Activated CD4-positive, alpha-beta T cell treated with anti-CD3 and anti-CD28 coated beads for 36 hours (primary cell): ENCODE measurements at regions not wholly inside any gene's neighbourhood (a gene's known extent, or its start where the extent isn't known, plus 50 kb on each side); places are given as distances from the start of the nearest gene placed in this dataset.
A peak's percentile ranks its signal among the peaks of the same experiment; 100 is the strongest.

ENCODE experiments used
- ATAC-seq: fragments of 200-7000 bp; cut with Tn5 transposase; one replicate; pipeline ENCODE4 v1.10.0; 2021; ENCODE audit warnings: mild to moderate bottlenecking, moderate library complexity
- CTCF ChIA-PET: fragments of 350-600 bp; sonication (Branson Sonifier 250); formaldehyde crosslinking; loops from one replicate; lab custom pipeline; 2021; ENCODE audit warnings: antibody characterized with exemption; lab: Charles Lee
- POLR2A ChIA-PET: fragments of 350-600 bp; sonication (Branson Sonifier 250); formaldehyde crosslinking; loops from one replicate; lab custom pipeline; 2021; ENCODE audit warnings: antibody characterized with exemption, inconsistent platforms; lab: Charles Lee
- DNase-seq: peaks from one replicate; pipeline ENCODE4 v3.0.0-alpha.2; 2020
- H3K27ac Mint-ChIP-seq: one replicate; pipeline ENCODE4 v1.8.0; 2021; ENCODE audit warnings: mixed read lengths
- H3K27me3 Mint-ChIP-seq: one replicate; pipeline ENCODE4 v1.8.0; 2021; ENCODE audit warnings: mixed read lengths
- H3K36me3 Mint-ChIP-seq: one replicate; pipeline ENCODE4 v1.8.0; 2021; ENCODE audit warnings: low read depth, mixed read lengths
- H3K4me1 Mint-ChIP-seq: one replicate; pipeline ENCODE4 v1.8.0; 2021; ENCODE audit warnings: mixed read lengths
- H3K4me3 Mint-ChIP-seq: one replicate; pipeline ENCODE4 v1.8.0; 2021; ENCODE audit warnings: mild to moderate bottlenecking, moderate library complexity, mixed read lengths
- H3K9me3 Mint-ChIP-seq: one replicate; pipeline ENCODE4 v1.8.0; 2021; ENCODE audit warnings: low read depth, mixed read lengths
- intact Hi-C, 2 experiments: fragments of 100-400 bp; cut with DNase I in 1 of 2; cut with micrococcal nuclease in 1 of 2; formaldehyde crosslinking; loops; one replicate each; pipeline versions ENCODE4 v1.14.2 to v1.15.1; 2022 to 2024; cut with DNase I, micrococcal nuclease

DNA sequence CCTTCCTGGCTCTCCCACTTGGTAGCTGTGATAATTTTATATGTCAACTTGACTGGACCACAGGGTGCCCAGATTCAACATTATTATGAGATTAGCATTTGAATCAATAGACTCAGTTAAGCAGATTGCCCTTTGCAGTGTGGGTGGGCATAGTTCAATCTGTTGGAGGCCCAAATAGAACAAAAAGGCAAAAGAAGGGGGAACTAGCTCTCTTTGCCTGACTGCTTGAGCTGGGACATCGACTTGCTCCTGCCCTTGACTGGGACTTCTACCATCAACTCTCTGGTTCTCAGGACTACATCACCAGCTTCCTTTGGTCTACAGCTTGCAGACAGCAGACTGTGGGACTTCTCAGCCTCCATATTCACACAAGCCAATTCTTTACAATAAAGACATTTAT, 1189.2 kb downstream of the BCL11B start:
- ATAC-seq: no peak
- Mint-ChIP-seq H3K27me3 (no peaks in the 10 kb centered on the region), H3K9me3 (peaks cover 5% of the 10 kb centered on the region), H3K4me1 (peaks cover 6% of the 10 kb centered on the region), H3K4me3 (no peak overlapping the region), H3K36me3 (peaks cover 3% of the 10 kb centered on the region), H3K27ac (no peak overlapping the region)
- POLR2A ChIA-PET: no interaction called here
- CTCF ChIA-PET: interaction anchor here (1.2 to 1.3 kb wide), 2 partner anchors 10 to 21 kb away, joined by 3 read pairs; no protein-coding TSS in a partner anchor
- no peak for DNase-seq
- intact Hi-C loops: no loop called here

DNA sequence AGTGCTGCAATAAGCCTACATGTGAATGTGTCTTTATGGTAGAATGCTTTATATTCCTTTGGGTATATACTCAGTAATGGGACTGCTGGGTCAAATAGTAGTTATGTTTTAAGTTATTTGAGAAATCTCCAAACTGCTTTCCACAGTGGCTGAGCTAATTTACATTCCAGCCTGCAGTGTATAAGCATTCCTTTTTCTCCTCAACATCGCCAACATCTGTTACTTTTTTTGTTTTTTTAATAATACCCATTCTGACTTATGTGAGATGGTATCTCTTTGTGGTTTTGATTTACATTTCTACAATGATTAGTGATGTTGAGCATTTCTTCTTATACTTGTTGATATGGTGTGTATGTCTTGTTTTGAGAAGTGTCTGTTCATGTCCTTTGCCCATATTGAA, 1186.2 kb downstream of the BCL11B start:
- H3K36me3 Mint-ChIP-seq: peaks cover 3% of the 10 kb centered on the region
- intact Hi-C loops: no loop called here
- H3K4me3 Mint-ChIP-seq: no peak overlapping the region
- ChIA-PET POLR2A (interaction anchor here (0.7 kb wide), 1 partner anchor 144 kb away, joined by 3 read pairs; no protein-coding TSS in a partner anchor), CTCF (no interaction called here)
- H3K27me3 Mint-ChIP-seq: no peaks in the 10 kb centered on the region
- ATAC-seq (no peak), DNase-seq (no peak)
- peaks cover 5% of the 10 kb centered on the region for H3K9me3 Mint-ChIP-seq
- peaks cover under 1% of the 10 kb centered on the region for H3K4me1 Mint-ChIP-seq
- H3K27ac Mint-ChIP-seq: no peak overlapping the region

DNA sequence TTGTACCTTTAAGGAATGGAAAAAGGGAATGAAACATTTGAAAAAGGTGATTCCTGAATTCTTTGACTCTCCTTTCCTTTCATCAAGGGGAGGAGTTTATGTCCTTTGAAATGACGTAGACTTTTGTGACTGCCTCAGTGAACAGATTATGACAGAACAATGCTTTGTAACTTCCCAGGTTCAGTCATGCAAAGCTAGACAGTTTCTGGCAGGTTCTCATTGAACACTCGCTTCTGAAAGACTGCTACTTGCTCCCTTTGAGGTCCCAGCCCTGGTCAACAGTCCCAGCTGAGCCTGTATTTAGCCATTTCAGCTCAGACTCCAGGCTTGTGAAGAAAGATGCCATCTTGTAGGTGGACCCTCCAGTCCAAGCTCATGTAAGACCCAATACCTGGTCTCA, 1178.9 kb downstream of the BCL11B start:
- no peak overlapping the region for H3K4me3 Mint-ChIP-seq
- intact Hi-C loops: no loop called here
- ChIA-PET CTCF (interaction anchor here (0.6 kb wide), 1 partner anchor 10 kb away, joined by 3 read pairs; no protein-coding TSS in a partner anchor), POLR2A (no interaction called here)
- peaks cover 3% of the 10 kb centered on the region for H3K36me3 Mint-ChIP-seq
- DNase-seq (no peak), ATAC-seq (no peak)
- H3K27me3 Mint-ChIP-seq: no peaks in the 10 kb centered on the region
- peaks cover 6% of the 10 kb centered on the region for H3K4me1 Mint-ChIP-seq
- no peaks in the 10 kb centered on the region for H3K9me3 Mint-ChIP-seq
- H3K27ac Mint-ChIP-seq: no peak overlapping the region

DNA sequence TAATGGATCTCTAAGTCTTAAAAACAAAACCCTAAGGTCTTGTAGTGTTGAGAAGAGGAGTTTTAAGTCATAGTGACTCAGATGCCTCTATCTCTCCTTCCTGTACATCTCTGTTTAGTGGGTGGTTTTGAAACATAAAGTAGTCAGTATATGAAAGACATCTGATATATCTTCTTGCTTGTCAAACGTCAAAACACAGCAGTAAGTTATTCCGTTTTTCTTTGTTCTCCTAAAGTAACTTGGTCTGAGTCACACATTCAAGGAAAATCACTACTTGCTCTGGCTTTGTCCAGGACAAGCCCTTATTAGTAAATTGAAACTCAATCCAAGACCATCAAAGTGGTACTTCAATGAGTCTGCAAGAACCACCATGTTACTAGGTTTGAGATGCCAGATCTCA, 1172.5 kb downstream of the BCL11B start:
- Mint-ChIP-seq H3K27me3 (no peaks in the 10 kb centered on the region), H3K9me3 (peaks cover 14% of the 10 kb centered on the region), H3K27ac (peak overlapping the region; percentile 81), H3K36me3 (peaks cover 3% of the 10 kb centered on the region), H3K4me1 (peaks cover 56% of the 10 kb centered on the region), H3K4me3 (no peak overlapping the region)
- POLR2A ChIA-PET: no interaction called here
- ATAC-seq (peak; percentile 94), DNase-seq (no peak)
- CTCF ChIA-PET: interaction anchor here (1.5 kb wide), 1 partner anchor 40 kb away, joined by 3 read pairs; no protein-coding TSS in a partner anchor
- intact Hi-C loops: loop anchor here (1.0 to 5.0 kb wide), 7 partner anchors 33 to 121 kb away; no protein-coding TSS in a partner anchor

DNA sequence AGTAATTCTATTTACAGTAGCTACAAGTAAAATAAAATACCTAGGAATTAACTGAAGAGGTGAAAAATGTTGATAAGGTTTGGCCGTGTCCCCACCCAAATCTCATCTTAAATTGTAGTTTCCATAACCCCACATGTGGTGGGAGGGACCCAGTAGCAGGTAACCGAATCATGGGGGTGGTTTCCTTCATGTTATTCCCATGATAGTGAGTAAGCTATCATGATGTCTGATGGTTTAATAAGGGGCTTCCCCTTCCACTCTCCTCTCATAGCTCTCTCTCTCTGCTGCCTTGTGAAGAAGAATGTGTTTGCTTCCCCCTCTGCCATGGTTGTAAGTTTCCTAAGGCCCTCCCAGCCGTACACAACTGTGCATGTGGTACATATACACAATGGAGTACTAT, 1170.7 kb downstream of the BCL11B start:
- ATAC-seq (no peak), DNase-seq (peak; percentile 17)
- Mint-ChIP-seq H3K4me3 (no peak overlapping the region), H3K27ac (peak overlapping the region; percentile 72), H3K4me1 (peaks cover 56% of the 10 kb centered on the region), H3K27me3 (no peaks in the 10 kb centered on the region), H3K9me3 (peaks cover 14% of the 10 kb centered on the region), H3K36me3 (peaks cover 3% of the 10 kb centered on the region)
- POLR2A ChIA-PET: interaction anchor here (0.6 to 0.8 kb wide), 4 partner anchors 36 to 377 kb away, joined by 3 to 10 read pairs (median 4); no protein-coding TSS in a partner anchor
- intact Hi-C loops: loop anchor here in 1 of 2 experiments (5.0 kb wide), 1 partner anchor 644 kb away; no protein-coding TSS in a partner anchor
- CTCF ChIA-PET: interaction anchor here (0.7 to 1.3 kb wide), 3 partner anchors 11 to 716 kb away, joined by 3 read pairs; no protein-coding TSS in a partner anchor

DNA sequence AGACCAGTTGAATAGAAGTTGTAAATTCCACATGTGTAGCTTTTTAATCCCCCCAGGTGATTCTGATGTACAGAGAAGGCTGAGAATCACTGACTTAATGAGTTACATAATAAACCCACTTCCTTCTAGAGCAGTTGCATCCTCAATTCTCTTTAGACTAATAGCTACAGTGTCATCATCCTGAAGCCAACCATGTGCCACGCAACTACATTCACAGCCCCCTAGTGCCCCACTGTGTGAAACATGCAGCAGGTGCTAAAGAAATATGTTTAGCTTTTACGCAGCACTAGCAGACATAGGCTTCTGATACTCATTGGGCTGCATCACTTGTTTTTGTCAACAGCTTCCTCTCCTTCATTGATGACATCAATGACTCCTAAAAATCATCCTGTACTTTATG, 1168.3 kb downstream of the BCL11B start:
- Mint-ChIP-seq H3K4me3 (no peak overlapping the region), H3K27ac (no peak overlapping the region), H3K27me3 (no peaks in the 10 kb centered on the region), H3K36me3 (peaks cover 3% of the 10 kb centered on the region), H3K4me1 (peaks cover 52% of the 10 kb centered on the region), H3K9me3 (peaks cover 10% of the 10 kb centered on the region)
- POLR2A ChIA-PET: no interaction called here
- DNase-seq (peak; percentile 27), ATAC-seq (no peak)
- CTCF ChIA-PET: interaction anchor here (0.6 kb wide), 1 partner anchor 10 kb away, joined by 3 read pairs; no protein-coding TSS in a partner anchor
- intact Hi-C loops: loop anchor here in 1 of 2 experiments (5.0 kb wide), 1 partner anchor 646 kb away; no protein-coding TSS in a partner anchor

DNA sequence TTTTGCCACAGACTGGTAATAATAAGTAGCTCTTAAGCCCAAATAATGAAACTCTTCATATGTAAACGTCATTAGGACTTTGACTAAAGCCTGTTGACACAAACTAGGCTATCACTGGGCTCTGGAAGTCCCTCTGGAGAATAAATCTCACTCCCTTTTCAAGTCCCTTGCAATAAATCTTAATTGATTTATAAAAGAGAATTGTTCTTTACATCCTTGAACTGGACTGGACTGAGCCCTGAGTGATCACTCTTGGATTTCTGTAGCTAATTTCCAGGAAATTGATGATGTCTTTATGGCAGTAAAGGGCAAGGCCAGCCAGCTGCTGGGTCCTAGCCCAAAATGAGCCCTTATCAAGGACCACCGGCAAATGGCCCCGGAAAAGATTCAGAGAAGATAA, 1162.7 kb downstream of the BCL11B start:
- intact Hi-C loops: no loop called here
- Mint-ChIP-seq H3K9me3 (no peaks in the 10 kb centered on the region), H3K27me3 (no peaks in the 10 kb centered on the region), H3K4me3 (no peak overlapping the region), H3K36me3 (no peaks in the 10 kb centered on the region), H3K4me1 (peaks cover 22% of the 10 kb centered on the region), H3K27ac (no peak overlapping the region)
- DNase-seq (no peak), ATAC-seq (no peak)
- ChIA-PET POLR2A (no interaction called here), CTCF (interaction anchor here (0.5 to 0.6 kb wide), 2 partner anchors 29 to 362 kb away, joined by 3 to 4 read pairs; no protein-coding TSS in a partner anchor)

DNA sequence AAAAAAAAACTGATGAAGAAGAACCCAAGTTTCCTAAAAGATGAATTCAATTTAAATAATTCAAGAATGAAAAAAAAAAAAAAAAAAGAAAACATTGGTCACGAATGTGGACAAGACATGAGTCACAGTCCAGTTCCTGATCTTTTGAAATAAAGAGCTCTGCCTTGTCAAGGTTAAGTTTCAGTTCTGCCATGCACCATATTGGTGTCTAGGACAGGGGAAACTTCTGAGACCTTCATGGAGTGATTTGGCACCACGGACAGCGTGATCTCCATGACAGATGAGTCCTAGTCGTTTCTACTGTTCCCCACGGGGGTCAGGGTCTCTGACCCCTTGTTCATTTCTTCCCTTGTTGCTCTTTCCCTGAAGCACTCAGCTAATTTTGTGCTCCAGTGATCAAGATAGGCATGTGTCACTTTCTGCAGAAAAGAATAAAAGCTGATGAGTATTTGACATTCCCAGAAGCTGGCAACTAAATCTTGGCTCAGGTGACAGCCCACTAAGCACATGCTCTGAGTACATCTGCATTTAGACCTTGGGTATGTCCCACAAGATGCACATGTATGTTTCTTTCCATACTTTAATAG, 1159.7 kb downstream of the BCL11B start:
- no peak for DNase-seq
- peaks cover 29% of the 10 kb centered on the region for H3K4me1 Mint-ChIP-seq
- ATAC-seq: no peak
- no peak overlapping the region for H3K27ac Mint-ChIP-seq
- H3K36me3 Mint-ChIP-seq: no peaks in the 10 kb centered on the region
- no peaks in the 10 kb centered on the region for H3K27me3 Mint-ChIP-seq
- intact Hi-C loops: no loop called here
- POLR2A ChIA-PET: interaction anchor here (0.7 kb wide), 1 partner anchor 29 kb away, joined by 5 read pairs; no protein-coding TSS in a partner anchor
- CTCF ChIA-PET: interaction anchor here (0.7 to 1.2 kb wide), 4 partner anchors 9 to 162 kb away, joined by 3 to 4 read pairs (median 3); no protein-coding TSS in a partner anchor
- H3K4me3 Mint-ChIP-seq: no peak overlapping the region
- no peaks in the 10 kb centered on the region for H3K9me3 Mint-ChIP-seq

DNA sequence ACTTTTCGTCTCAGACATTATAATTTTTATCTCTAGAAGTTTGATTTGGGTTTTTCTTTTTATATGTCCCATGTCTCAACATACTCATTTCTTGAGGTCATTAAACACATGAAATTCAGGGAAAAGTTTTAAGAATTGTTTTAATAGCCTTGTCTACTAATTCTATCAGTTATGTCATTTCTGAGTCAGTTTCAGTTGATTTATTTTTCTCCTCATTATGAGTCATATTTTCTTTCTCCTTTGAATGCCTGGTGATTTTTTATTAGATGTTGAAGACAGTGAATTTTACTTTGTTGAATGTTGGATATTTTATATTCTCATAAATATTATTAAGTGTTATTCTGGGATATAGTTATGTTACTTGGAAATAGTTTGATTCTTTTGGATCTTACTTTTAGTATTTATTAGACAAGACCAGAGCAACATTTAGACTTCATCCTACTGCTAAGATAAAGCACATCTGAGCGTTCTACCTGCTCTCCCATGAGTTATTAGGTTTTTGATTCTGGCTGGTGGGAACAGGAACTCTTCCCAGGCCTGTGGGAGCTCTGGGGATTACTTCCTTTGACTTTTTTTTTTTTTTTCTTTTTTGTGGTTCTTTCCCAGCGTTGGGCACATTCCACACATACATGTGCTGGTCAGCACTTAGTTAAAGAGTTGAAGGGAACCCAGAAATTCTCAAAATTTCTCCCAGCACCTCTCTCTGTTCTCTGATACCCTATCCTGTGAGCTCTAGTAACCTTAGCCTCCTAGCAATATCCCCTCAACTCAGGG, 1157.7 kb downstream of the BCL11B start:
- ChIA-PET CTCF (interaction anchor here (0.7 to 1.4 kb wide), 2 partner anchors 15 to 124 kb away, joined by 4 to 5 read pairs; no protein-coding TSS in a partner anchor), POLR2A (no interaction called here)
- DNase-seq: no peak
- no peak for ATAC-seq
- Mint-ChIP-seq H3K4me1 (peaks cover 30% of the 10 kb centered on the region), H3K36me3 (no peaks in the 10 kb centered on the region), H3K27ac (no peak overlapping the region), H3K9me3 (no peaks in the 10 kb centered on the region), H3K4me3 (no peak overlapping the region), H3K27me3 (no peaks in the 10 kb centered on the region)
- intact Hi-C loops: no loop called here

DNA sequence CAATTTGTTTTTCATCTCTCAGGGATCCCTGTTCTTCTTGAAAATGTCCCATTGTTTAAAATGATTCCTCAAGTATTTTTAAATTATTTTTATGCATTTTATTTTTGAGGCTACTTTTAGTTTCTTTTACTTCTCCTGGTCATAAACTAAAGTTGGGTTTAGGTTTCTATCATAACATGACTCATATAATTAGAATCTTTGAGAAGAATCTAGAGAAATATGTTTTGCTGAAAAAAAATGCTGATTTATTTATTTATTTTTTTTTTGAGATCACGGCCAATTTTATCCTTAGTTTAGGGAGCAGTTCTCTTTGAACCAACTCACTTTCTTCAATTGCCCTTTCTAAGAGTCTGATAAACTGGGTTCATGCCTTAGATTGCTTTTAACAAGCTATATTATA, 1157.1 kb downstream of the BCL11B start:
- no peak for ATAC-seq
- intact Hi-C loops: no loop called here
- ChIA-PET CTCF (no interaction called here), POLR2A (interaction anchor here (0.6 kb wide), 1 partner anchor 310 kb away, joined by 4 read pairs; no protein-coding TSS in a partner anchor)
- Mint-ChIP-seq H3K4me3 (no peak overlapping the region), H3K9me3 (no peaks in the 10 kb centered on the region), H3K27me3 (no peaks in the 10 kb centered on the region), H3K27ac (no peak overlapping the region), H3K4me1 (peaks cover 35% of the 10 kb centered on the region), H3K36me3 (no peaks in the 10 kb centered on the region)
- DNase-seq: no peak

DNA sequence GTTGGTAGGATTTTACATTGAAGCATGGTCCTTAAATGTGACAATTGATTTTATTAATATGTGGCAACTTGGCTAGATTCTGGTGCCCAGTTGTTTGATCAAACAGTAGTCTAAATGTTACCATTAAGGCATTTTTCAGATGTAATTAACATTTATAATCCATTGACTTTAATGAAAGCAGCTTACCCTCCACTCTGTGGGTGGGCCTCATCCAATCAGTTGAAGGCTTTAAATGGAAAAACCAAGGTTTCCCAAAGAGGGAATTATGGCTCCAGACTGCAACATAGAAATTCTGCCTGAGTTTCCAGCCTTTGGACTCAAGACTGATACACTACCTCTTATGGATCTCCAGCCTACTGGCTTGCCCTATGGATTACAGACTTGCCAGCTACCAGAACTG, 1153.2 kb downstream of the BCL11B start:
- peaks cover 6% of the 10 kb centered on the region for H3K36me3 Mint-ChIP-seq
- POLR2A ChIA-PET: no interaction called here
- peaks cover 42% of the 10 kb centered on the region for H3K4me1 Mint-ChIP-seq
- ATAC-seq: no peak
- CTCF ChIA-PET: interaction anchor here (0.6 to 1.5 kb wide), 2 partner anchors 13 to 18 kb away, joined by 3 read pairs; no protein-coding TSS in a partner anchor
- H3K4me3 Mint-ChIP-seq: no peak overlapping the region
- no peaks in the 10 kb centered on the region for H3K27me3 Mint-ChIP-seq
- DNase-seq: no peak
- H3K27ac Mint-ChIP-seq: no peak overlapping the region
- peaks cover 6% of the 10 kb centered on the region for H3K9me3 Mint-ChIP-seq
- intact Hi-C loops: no loop called here
